ENCODE measurements at regions not wholly inside any gene's neighbourhood (a gene's known extent, or its start where the extent isn't known, plus 50 kb on each side); places are given as distances from the start of the nearest gene placed in this dataset.

DNA sequence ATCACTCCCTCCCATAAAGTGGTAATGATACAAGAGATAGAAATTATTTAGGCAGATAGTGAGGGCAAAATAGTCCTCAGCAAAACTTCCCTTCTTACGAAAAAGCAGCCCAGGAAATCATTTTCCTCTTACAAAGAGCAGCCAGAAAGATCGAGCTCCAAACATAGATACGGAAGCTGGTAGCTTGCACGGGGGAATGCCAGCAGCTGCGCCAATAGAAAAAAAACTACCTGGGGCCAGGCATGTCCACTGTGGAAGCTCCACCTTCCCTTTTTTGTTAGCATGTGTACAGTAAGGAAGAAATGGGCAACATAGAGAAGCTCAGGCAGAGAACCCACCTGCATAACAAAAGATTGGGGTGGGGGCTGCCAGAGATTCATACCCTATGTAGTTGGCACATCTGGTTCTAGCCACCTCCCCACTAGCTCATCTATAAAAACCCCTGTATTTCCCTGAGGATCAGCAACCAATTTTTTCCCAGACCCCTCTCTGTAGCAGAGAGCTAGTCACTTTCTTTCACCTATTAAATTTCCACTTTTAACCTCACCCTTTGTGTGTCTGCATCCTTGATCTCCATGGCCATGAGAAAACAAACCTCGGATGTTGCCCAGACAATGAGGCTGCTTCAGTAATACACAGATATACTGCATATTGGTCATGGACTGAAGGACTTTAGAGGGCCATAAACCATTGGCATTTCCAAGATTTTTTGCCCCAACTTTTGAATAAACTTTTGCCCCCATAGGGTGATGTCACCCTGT, 52.1 kb downstream of the SOD2 start:
- TF ChIP-seq, protein P1, sequence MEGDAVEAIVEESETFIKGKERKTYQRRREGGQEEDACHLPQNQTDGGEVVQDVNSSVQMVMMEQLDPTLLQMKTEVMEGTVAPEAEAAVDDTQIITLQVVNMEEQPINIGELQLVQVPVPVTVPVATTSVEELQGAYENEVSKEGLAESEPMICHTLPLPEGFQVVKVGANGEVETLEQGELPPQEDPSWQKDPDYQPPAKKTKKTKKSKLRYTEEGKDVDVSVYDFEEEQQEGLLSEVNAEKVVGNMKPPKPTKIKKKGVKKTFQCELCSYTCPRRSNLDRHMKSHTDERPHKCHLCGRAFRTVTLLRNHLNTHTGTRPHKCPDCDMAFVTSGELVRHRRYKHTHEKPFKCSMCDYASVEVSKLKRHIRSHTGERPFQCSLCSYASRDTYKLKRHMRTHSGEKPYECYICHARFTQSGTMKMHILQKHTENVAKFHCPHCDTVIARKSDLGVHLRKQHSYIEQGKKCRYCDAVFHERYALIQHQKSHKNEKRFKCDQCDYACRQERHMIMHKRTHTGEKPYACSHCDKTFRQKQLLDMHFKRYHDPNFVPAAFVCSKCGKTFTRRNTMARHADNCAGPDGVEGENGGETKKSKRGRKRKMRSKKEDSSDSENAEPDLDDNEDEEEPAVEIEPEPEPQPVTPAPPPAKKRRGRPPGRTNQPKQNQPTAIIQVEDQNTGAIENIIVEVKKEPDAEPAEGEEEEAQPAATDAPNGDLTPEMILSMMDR (IDR thresholded peaks at IDR 0.05; ENCODE audit: insufficient read depth, low read length, poor library complexity, severe bottlenecking), result no peak
- no peak for TF ChIP-seq EZH2phosphoT487 (conservative IDR thresholded peaks at IDR 0.05; ENCODE audit: low read length)

All from SU-DHL-6 (cell line).